HL-60 (cell line): ENCODE measurements at regions not wholly inside any gene's neighbourhood (a gene's known extent, or its start where the extent isn't known, plus 50 kb on each side); places are given as distances from the start of the nearest gene placed in this dataset.

Experiments used
- DNase-seq, 2 experiments: peaks; one replicate each; pipeline ENCODE4 v3.0.0-alpha.2; 2010 to 2020; ENCODE audit warnings: low read depth in 1 of 2, low spot score in 1 of 2
- H3K27ac ChIP-seq: fragments of 250-450 bp; sonication (Bioruptor Pico); replicated peaks from 2 replicates; pipeline ENCODE4 v1.5.1; 2020; ENCODE audit warnings: mild to moderate bottlenecking, moderate library complexity
- H3K27me3 ChIP-seq: fragments of 250-450 bp; sonication (Bioruptor Pico); 2 replicates; pipeline ENCODE4 v1.5.1; 2021; ENCODE audit warnings: mild to moderate bottlenecking, moderate library complexity; ENCODE audit not compliant: insufficient read depth, poor library complexity, severe bottlenecking
- H3K4me3 ChIP-seq: replicated peaks from 2 replicates; pipeline ENCODE4 v1.5.1; 2011; ENCODE audit warnings: mild to moderate bottlenecking, control low read depth, low read length; ENCODE audit not compliant: insufficient read depth
- GABPA ChIP-seq: IDR thresholded peaks from 2 replicates; pipeline ENCODE4 v1.6.1; 2012; ENCODE audit warnings: low read depth
- POLR2AphosphoS5 ChIP-seq: IDR thresholded peaks from 2 replicates; pipeline ENCODE4 v1.6.1; 2012; ENCODE audit warnings: low read depth
- SPI1 ChIP-seq: IDR thresholded peaks from 2 replicates; pipeline ENCODE4 v1.6.1; 2012; ENCODE audit warnings: low read depth, mild to moderate bottlenecking, borderline replicate concordance
- TF ChIP-seq, protein P1 (sequence below): IDR thresholded peaks from one replicate; pipeline ENCODE4 v1.5.1; 2011; ENCODE audit warnings: low read length, control low read depth, inconsistent platforms; ENCODE audit not compliant: insufficient read depth
- TF ChIP-seq, protein P2 (sequence below): IDR thresholded peaks from 2 replicates; pipeline ENCODE4 v1.6.1; 2012; ENCODE audit warnings: low read depth; ENCODE audit not compliant: insufficient replicate concordance

DNA sequence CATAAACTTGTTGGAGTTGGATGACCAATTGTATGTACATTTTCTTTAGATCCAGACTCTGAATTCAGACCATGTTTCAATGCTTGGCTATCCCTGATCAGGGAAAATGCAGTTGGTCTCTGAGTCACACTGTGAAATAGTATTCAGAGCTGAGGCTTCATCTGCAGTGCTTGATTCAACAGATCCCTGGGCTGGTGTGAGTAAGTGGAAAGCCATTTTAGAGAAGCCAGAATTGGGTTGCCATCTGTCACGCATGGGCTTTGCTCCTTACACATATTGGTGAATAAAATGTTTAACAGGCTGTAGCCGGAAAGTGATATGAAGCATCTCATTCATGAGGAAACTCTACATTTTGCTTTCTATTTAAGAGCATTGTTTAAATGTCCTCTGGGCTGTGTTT is 50.0 kb upstream of the ACYP2 start:
- H3K27me3 ChIP-seq = no peaks in the 10 kb centered on the region
- no peak overlapping the region for H3K27ac ChIP-seq
- no peak overlapping the region for H3K4me3 ChIP-seq
- DNase-seq = no peak
- TF ChIP-seq SPI1 = no peak
- TF ChIP-seq, protein P1, sequence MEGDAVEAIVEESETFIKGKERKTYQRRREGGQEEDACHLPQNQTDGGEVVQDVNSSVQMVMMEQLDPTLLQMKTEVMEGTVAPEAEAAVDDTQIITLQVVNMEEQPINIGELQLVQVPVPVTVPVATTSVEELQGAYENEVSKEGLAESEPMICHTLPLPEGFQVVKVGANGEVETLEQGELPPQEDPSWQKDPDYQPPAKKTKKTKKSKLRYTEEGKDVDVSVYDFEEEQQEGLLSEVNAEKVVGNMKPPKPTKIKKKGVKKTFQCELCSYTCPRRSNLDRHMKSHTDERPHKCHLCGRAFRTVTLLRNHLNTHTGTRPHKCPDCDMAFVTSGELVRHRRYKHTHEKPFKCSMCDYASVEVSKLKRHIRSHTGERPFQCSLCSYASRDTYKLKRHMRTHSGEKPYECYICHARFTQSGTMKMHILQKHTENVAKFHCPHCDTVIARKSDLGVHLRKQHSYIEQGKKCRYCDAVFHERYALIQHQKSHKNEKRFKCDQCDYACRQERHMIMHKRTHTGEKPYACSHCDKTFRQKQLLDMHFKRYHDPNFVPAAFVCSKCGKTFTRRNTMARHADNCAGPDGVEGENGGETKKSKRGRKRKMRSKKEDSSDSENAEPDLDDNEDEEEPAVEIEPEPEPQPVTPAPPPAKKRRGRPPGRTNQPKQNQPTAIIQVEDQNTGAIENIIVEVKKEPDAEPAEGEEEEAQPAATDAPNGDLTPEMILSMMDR = no peak
- TF ChIP-seq GABPA = no peak
- TF ChIP-seq, protein P2, sequence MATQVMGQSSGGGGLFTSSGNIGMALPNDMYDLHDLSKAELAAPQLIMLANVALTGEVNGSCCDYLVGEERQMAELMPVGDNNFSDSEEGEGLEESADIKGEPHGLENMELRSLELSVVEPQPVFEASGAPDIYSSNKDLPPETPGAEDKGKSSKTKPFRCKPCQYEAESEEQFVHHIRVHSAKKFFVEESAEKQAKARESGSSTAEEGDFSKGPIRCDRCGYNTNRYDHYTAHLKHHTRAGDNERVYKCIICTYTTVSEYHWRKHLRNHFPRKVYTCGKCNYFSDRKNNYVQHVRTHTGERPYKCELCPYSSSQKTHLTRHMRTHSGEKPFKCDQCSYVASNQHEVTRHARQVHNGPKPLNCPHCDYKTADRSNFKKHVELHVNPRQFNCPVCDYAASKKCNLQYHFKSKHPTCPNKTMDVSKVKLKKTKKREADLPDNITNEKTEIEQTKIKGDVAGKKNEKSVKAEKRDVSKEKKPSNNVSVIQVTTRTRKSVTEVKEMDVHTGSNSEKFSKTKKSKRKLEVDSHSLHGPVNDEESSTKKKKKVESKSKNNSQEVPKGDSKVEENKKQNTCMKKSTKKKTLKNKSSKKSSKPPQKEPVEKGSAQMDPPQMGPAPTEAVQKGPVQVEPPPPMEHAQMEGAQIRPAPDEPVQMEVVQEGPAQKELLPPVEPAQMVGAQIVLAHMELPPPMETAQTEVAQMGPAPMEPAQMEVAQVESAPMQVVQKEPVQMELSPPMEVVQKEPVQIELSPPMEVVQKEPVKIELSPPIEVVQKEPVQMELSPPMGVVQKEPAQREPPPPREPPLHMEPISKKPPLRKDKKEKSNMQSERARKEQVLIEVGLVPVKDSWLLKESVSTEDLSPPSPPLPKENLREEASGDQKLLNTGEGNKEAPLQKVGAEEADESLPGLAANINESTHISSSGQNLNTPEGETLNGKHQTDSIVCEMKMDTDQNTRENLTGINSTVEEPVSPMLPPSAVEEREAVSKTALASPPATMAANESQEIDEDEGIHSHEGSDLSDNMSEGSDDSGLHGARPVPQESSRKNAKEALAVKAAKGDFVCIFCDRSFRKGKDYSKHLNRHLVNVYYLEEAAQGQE = no peak
- TF ChIP-seq POLR2AphosphoS5 = no peak

DNA sequence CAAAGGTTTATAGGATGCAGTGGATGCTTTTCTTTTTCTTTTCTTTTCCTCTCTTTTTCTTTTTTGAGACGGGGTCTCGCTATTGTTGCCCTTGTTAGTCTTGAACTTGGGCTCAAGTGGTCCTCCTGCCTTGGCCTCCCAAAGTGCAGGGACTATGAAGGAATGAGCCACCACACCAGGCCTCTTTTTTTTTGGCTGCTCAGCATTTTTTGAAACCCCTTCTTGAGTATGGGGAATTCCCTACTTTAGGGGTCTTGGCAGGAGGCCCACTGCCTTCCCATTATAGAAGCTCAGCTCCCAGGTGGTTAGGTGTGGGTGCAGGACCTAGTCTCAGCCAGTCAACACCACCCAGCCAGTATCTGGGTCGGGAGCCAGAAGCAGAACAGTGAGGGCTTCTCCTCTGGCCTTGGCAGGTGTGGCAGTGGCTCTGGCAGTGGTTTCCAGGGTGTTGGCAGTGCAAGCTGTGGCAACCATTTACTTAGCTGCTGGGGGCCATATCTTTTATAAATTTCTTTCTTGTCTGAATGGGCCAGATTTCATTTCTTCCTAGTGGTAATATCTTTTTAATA is 51.4 kb upstream of the ACYP2 start:
- no peaks in the 10 kb centered on the region for H3K27me3 ChIP-seq
- TF ChIP-seq POLR2AphosphoS5 (no peak), SPI1 (no peak), GABPA (no peak)
- TF ChIP-seq, protein P2 = no peak
- TF ChIP-seq, protein P1 = no peak
- DNase-seq = no peak

DNA sequence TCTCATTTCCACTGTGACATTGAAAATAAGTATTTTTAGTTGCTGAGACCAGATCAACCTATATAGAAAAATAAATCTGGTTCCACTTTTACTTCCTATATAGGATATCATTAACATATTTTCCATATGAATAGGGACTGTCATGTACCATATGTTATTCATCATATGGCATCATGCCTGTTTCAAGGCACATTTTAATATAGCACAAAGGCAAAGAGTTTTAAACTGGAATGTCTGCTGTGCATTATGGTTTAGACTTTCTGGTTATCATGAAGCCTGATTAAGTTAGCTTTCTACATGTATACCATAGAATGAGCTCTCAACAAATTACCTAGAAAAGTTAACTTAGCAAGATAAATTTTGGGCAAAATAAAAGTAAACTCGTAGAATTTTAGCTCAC is 53.0 kb upstream of the ACYP2 start:
- Histone ChIP-seq H3K27ac (no peak overlapping the region), H3K27me3 (no peaks in the 10 kb centered on the region), H3K4me3 (no peak overlapping the region)
- TF ChIP-seq, protein P1 = no peak
- no peak for TF ChIP-seq GABPA
- no peak for TF ChIP-seq SPI1
- TF ChIP-seq, protein P2 = no peak
- TF ChIP-seq POLR2AphosphoS5 = no peak
- DNase-seq = no peak

More for the DNA sequence above, 51.4 kb upstream of the ACYP2 start:
- Histone ChIP-seq H3K4me3 (no peak overlapping the region), H3K27ac (no peak overlapping the region)
